ENCODE measurements at regions not wholly inside any gene's neighbourhood (a gene's known extent, or its start where the extent isn't known, plus 50 kb on each side); places are given as distances from the start of the nearest gene placed in this dataset.

GRCh38 chr12:88291498-88292131 is 149.5 kb downstream of the TMTC3 start:
- H3K27me3 ChIP-seq, result no peaks in the 10 kb centered on the region
- no peaks in the 10 kb centered on the region for H3K9me3 ChIP-seq
- WGBS, 2 donors, result 77 to 88% methylated on average over 3 of the region's 3 CpGs
- H3K4me1 ChIP-seq, result no peaks in the 10 kb centered on the region
- H3K27ac ChIP-seq, result no peak overlapping the region
- H3K4me3 ChIP-seq, result no peak overlapping the region
- ATAC-seq (ENCODE audit: low FRiP score in 2 of 2) (no peak), DNase-seq (no peak)
- H3K36me3 ChIP-seq, result no peaks in the 10 kb centered on the region
- TF ChIP-seq POLR2AphosphoS5 (IDR thresholded peaks at IDR 0.05) (no peak), CTCF (IDR thresholded peaks at IDR 0.05) (no peak), POLR2A (IDR thresholded peaks at IDR 0.05) (no peak), EP300 (IDR thresholded peaks at IDR 0.05) (no peak)

- Histone ChIP-seq H3K9me3 (no peaks in the 10 kb centered on the region), H3K4me3 (no peak overlapping the region), H3K4me1 (peaks cover 0 to 6% (median 1%) of the 10 kb centered on the region in 4 donors), H3K27me3 (no peaks in the 10 kb centered on the region), H3K27ac (no peak overlapping the region), H3K36me3 (no peaks in the 10 kb centered on the region)
- ATAC-seq (ENCODE audit: low FRiP score in 2 of 2), result no peak
- no peak for DNase-seq
- TF ChIP-seq EP300 (IDR thresholded peaks at IDR 0.05), result no peak
- no peak for TF ChIP-seq POLR2A (IDR thresholded peaks at IDR 0.05)
- TF ChIP-seq CTCF (IDR thresholded peaks at IDR 0.05), result no peak
- no peak for TF ChIP-seq POLR2AphosphoS5 (IDR thresholded peaks at IDR 0.05)
These were observed 156.0 kb downstream of the TMTC3 start for GRCh38 chr12:88298014-88298682.

- ATAC-seq (ENCODE audit: low FRiP score in 2 of 2) (peak in 1 of 2 donors; percentile 35), DNase-seq (no peak)
- no peak overlapping the region for H3K4me3 ChIP-seq
- H3K9me3 ChIP-seq, result no peaks in the 10 kb centered on the region
- TF ChIP-seq EP300 (IDR thresholded peaks at IDR 0.05), result no peak
- no peak for TF ChIP-seq POLR2A (IDR thresholded peaks at IDR 0.05)
- H3K27me3 ChIP-seq, result no peaks in the 10 kb centered on the region
- 79 to 83% methylated on average over 4 of the region's 4 CpGs for WGBS, 2 donors
- peaks cover 0 to 6% (median 1%) of the 10 kb centered on the region in 4 donors for H3K4me1 ChIP-seq
- H3K36me3 ChIP-seq, result no peaks in the 10 kb centered on the region
- peak overlapping the region in 1 of 4 donors; percentile 31 for H3K27ac ChIP-seq
These were observed 156.7 kb downstream of the TMTC3 start for GRCh38 chr12:88298761-88299242.

- H3K9me3 ChIP-seq, result no peaks in the 10 kb centered on the region
- no peak for TF ChIP-seq POLR2A (IDR thresholded peaks at IDR 0.05)
- no peak for TF ChIP-seq CTCF (IDR thresholded peaks at IDR 0.05)
- peak in 1 of 2 donors; percentile 33 for TF ChIP-seq POLR2AphosphoS5 (IDR thresholded peaks at IDR 0.05)
- DNase-seq (no peak), ATAC-seq (ENCODE audit: low FRiP score in 2 of 2) (no peak)
- peaks cover 0 to 6% (median 1%) of the 10 kb centered on the region in 4 donors for H3K4me1 ChIP-seq
- peak overlapping the region in 1 of 4 donors; percentile 31 for H3K27ac ChIP-seq
- 43 to 55% methylated on average over 4 of the region's 4 CpGs for whole genome bisulfite sequencing, 2 donors
- no peaks in the 10 kb centered on the region for H3K27me3 ChIP-seq
- no peaks in the 10 kb centered on the region for H3K36me3 ChIP-seq
- H3K4me3 ChIP-seq, result no peak overlapping the region
These were observed 157.5 kb downstream of the TMTC3 start for GRCh38 chr12:88299567-88300101.

- Histone ChIP-seq H3K4me3 (no peak overlapping the region), H3K27me3 (no peaks in the 10 kb centered on the region), H3K27ac (no peak overlapping the region), H3K9me3 (no peaks in the 10 kb centered on the region), H3K36me3 (no peaks in the 10 kb centered on the region), H3K4me1 (peaks cover 0 to 6% (median 1%) of the 10 kb centered on the region in 4 donors)
- no peak for TF ChIP-seq EP300 (IDR thresholded peaks at IDR 0.05)
- TF ChIP-seq POLR2AphosphoS5 (IDR thresholded peaks at IDR 0.05), result no peak
- no peak for TF ChIP-seq POLR2A (IDR thresholded peaks at IDR 0.05)
- no peak for TF ChIP-seq CTCF (IDR thresholded peaks at IDR 0.05)
- DNase-seq, result no peak
- no peak for ATAC-seq (ENCODE audit: low FRiP score in 2 of 2)
These were observed 158.8 kb downstream of the TMTC3 start for GRCh38 chr12:88300931-88301330.

Measured in upper lobe of left lung (tissue), 6 donors.